ENCODE measurements at regions not wholly inside any gene's neighbourhood (a gene's known extent, or its start where the extent isn't known, plus 50 kb on each side); places are given as distances from the start of the nearest gene placed in this dataset.

- TF ChIP-seq CTCF (IDR thresholded peaks at IDR 0.05) (no peak), POLR2A (IDR thresholded peaks at IDR 0.05) (no peak)
These were observed 919.8 kb downstream of the CENPC start for GRCh38 chr4:66625480-66625879.

Data from uterus (tissue), 2 donors.